ENCODE measurements at regions not wholly inside any gene's neighbourhood (a gene's known extent, or its start where the extent isn't known, plus 50 kb on each side); places are given as distances from the start of the nearest gene placed in this dataset.

DNA sequence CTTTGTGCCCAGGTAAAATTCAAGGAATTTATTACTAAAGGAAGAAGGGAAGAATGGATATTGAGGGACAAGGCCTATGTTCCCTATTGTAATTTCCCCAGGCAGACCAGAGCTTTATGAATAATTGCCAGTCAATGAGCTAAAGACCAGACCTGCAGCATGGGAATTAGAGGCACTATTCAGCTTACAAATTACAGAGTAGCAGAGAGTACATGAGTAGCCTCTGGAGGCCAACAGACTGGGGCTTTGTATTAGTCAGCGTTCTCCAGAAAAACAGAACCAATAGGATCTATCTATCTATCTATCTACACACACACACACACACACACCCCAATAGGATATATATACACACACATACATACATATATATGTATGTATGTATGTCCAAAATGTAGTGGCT is 120.0 kb upstream of the RPH3A start:
- TF ChIP-seq, protein P1, sequence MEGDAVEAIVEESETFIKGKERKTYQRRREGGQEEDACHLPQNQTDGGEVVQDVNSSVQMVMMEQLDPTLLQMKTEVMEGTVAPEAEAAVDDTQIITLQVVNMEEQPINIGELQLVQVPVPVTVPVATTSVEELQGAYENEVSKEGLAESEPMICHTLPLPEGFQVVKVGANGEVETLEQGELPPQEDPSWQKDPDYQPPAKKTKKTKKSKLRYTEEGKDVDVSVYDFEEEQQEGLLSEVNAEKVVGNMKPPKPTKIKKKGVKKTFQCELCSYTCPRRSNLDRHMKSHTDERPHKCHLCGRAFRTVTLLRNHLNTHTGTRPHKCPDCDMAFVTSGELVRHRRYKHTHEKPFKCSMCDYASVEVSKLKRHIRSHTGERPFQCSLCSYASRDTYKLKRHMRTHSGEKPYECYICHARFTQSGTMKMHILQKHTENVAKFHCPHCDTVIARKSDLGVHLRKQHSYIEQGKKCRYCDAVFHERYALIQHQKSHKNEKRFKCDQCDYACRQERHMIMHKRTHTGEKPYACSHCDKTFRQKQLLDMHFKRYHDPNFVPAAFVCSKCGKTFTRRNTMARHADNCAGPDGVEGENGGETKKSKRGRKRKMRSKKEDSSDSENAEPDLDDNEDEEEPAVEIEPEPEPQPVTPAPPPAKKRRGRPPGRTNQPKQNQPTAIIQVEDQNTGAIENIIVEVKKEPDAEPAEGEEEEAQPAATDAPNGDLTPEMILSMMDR (IDR thresholded peaks at IDR 0.05): no peak
- TF ChIP-seq POLR2A (IDR thresholded peaks at IDR 0.05): no peak
